ENCODE measurements at regions not wholly inside any gene's neighbourhood (a gene's known extent, or its start where the extent isn't known, plus 50 kb on each side); places are given as distances from the start of the nearest gene placed in this dataset.

DNA sequence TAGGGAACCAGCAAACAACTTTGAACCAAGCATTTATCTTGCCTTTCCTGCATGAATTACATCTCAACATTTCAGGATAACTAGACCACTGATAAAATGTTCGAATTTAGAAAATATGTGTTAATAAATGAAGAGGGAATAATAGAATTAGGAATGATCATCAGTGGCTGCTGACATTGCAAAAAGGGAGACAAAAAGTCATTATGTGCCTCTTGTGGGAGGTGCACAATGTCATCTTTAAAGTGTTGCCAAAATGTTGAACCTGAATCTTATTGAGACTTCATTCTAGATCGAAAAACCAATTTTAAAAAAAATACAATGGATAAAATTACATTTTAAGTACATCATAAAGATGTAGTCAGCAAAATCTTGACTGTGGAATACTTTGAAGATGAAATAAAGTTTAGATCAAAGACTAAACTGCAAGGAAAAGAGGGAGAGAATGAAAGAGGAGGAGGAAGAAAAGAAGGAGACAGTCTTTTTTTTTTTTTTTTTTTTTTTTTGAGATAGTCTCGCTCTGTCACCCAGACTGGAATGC lies 299.3 kb downstream of the FBXW7 start:
- no peak for DNase-seq
- intact Hi-C loops (cut with DNase I; ENCODE audit: low total_unique reads), result no loop called here
- no peak overlapping the region for H3K4me3 ChIP-seq

GRCh38 chr4:152235718-152236117 lies 300.2 kb downstream of the FBXW7 start:
- intact Hi-C loops (cut with DNase I; ENCODE audit: low total_unique reads), result no loop called here
- TF ChIP-seq CTCF (IDR thresholded peaks at IDR 0.05) (no peak), POLR2A (IDR thresholded peaks at IDR 0.05) (no peak)

More for the DNA sequence above, 299.3 kb downstream of the FBXW7 start:
- no peak for TF ChIP-seq POLR2A (IDR thresholded peaks at IDR 0.05)
- no peak for TF ChIP-seq CTCF (IDR thresholded peaks at IDR 0.05)
- no peaks in the 10 kb centered on the region for H3K36me3 ChIP-seq
- H3K27ac ChIP-seq, result no peak overlapping the region
- no peaks in the 10 kb centered on the region for H3K4me1 ChIP-seq
- H3K27me3 ChIP-seq, result no peaks in the 10 kb centered on the region
- no peaks in the 10 kb centered on the region for H3K9me3 ChIP-seq

DNA sequence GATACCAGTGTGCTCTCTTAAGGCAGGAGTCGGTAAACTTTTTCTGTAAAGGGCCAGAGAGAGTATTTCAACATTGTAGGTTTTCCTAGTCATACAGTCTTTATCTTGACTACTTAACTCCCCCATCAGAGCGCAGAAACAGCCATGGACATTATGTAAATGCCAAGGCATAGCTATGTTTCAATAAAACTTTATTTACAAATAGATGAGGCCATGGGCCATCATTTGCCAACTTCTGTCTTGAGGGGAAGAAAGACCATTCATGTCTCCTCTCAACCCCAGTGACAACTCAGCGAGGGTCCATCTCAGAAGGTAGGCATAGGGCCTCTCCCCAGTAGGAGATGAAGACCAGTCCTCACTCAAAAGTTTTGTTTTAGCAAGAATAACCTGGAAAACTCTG lies 301.3 kb downstream of the FBXW7 start:
- intact Hi-C loops (cut with DNase I; ENCODE audit: low total_unique reads), result no loop called here
- DNase-seq, result no peak
- no peaks in the 10 kb centered on the region for H3K4me1 ChIP-seq
- no peaks in the 10 kb centered on the region for H3K36me3 ChIP-seq
- no peak overlapping the region for H3K4me3 ChIP-seq
- no peak for TF ChIP-seq POLR2A (IDR thresholded peaks at IDR 0.05)
- TF ChIP-seq CTCF (IDR thresholded peaks at IDR 0.05), result no peak
- no peaks in the 10 kb centered on the region for H3K27me3 ChIP-seq
- no peak overlapping the region for H3K27ac ChIP-seq
- H3K9me3 ChIP-seq, result no peaks in the 10 kb centered on the region

More at GRCh38 chr4:152235718-152236117, 300.2 kb downstream of the FBXW7 start:
- Histone ChIP-seq H3K4me1 (no peaks in the 10 kb centered on the region), H3K4me3 (no peak overlapping the region), H3K27me3 (no peaks in the 10 kb centered on the region), H3K9me3 (no peaks in the 10 kb centered on the region), H3K36me3 (no peaks in the 10 kb centered on the region), H3K27ac (no peak overlapping the region)
- no peak for DNase-seq

GRCh38 chr4:152232271-152232670 lies 303.6 kb downstream of the FBXW7 start:
- TF ChIP-seq POLR2A (IDR thresholded peaks at IDR 0.05) (no peak), CTCF (IDR thresholded peaks at IDR 0.05) (no peak)
- Histone ChIP-seq H3K27me3 (no peaks in the 10 kb centered on the region), H3K4me1 (no peaks in the 10 kb centered on the region), H3K9me3 (no peaks in the 10 kb centered on the region), H3K4me3 (no peak overlapping the region), H3K27ac (no peak overlapping the region), H3K36me3 (no peaks in the 10 kb centered on the region)
- DNase-seq, result no peak
- intact Hi-C loops (cut with DNase I; ENCODE audit: low total_unique reads), result no loop called here

- H3K9me3 ChIP-seq, result no peaks in the 10 kb centered on the region
- no peaks in the 10 kb centered on the region for H3K4me1 ChIP-seq
- no peaks in the 10 kb centered on the region for H3K27me3 ChIP-seq
- TF ChIP-seq CTCF (IDR thresholded peaks at IDR 0.05) (no peak), POLR2A (IDR thresholded peaks at IDR 0.05) (no peak)
- no peak overlapping the region for H3K4me3 ChIP-seq
- H3K27ac ChIP-seq, result no peak overlapping the region
- DNase-seq, result no peak
- intact Hi-C loops (cut with DNase I; ENCODE audit: low total_unique reads), result no loop called here
- H3K36me3 ChIP-seq, result no peaks in the 10 kb centered on the region
These were observed 306.1 kb downstream of the FBXW7 start for GRCh38 chr4:152229782-152230289.
